HG02981 (cell line): ENCODE measurements at regions not wholly inside any gene's neighbourhood (a gene's known extent, or its start where the extent isn't known, plus 50 kb on each side); places are given as distances from the start of the nearest gene placed in this dataset.

Experiments used
- ATAC-seq: cut with Tn5 transposase; IDR thresholded peaks from one replicate; pipeline ENCODE4 v1.9.1; 2021; ENCODE audit warnings: mild to moderate bottlenecking, moderate library complexity; ENCODE audit not compliant: unreplicated experiment

- no peak for ATAC-seq
Observed at GRCh38 chr9:13990994-13991393, 322.9 kb downstream of the NFIB start.

GRCh38 chr9:13990331-13990730 is 323.6 kb downstream of the NFIB start:
- ATAC-seq: no peak

GRCh38 chr9:13988944-13989343 is 325.0 kb downstream of the NFIB start:
- no peak for ATAC-seq

GRCh38 chr9:13983607-13984006 is 330.3 kb downstream of the NFIB start:
- no peak for ATAC-seq

GRCh38 chr9:13979941-13980318 is 334.0 kb downstream of the NFIB start:
- ATAC-seq: no peak

GRCh38 chr9:13975611-13976290 is 338.2 kb downstream of the NFIB start:
- ATAC-seq: no peak

GRCh38 chr9:13974891-13975290 is 339.1 kb downstream of the NFIB start:
- no peak for ATAC-seq

GRCh38 chr9:13971966-13972655 is 341.8 kb downstream of the NFIB start:
- no peak for ATAC-seq

- no peak for ATAC-seq
Observed at GRCh38 chr9:13971415-13971814, 342.5 kb downstream of the NFIB start.

- ATAC-seq: no peak
Observed at GRCh38 chr9:13970426-13970825, 343.5 kb downstream of the NFIB start.

- no peak for ATAC-seq
Observed at GRCh38 chr9:13970018-13970417, 343.9 kb downstream of the NFIB start.

GRCh38 chr9:13967438-13967837 is 346.5 kb downstream of the NFIB start:
- no peak for ATAC-seq

- ATAC-seq: no peak
Observed at GRCh38 chr9:13967011-13967410, 346.9 kb downstream of the NFIB start.

GRCh38 chr9:13963005-13963653 is 350.8 kb downstream of the NFIB start:
- no peak for ATAC-seq

- ATAC-seq: no peak
Observed at GRCh38 chr9:13962006-13962405, 351.9 kb downstream of the NFIB start.

- ATAC-seq: no peak
Observed at GRCh38 chr9:13960011-13960765, 353.8 kb downstream of the NFIB start.

GRCh38 chr9:13958672-13959071 is 355.3 kb downstream of the NFIB start:
- ATAC-seq: no peak

- no peak for ATAC-seq
Observed at GRCh38 chr9:13957089-13957488, 356.9 kb downstream of the NFIB start.

- no peak for ATAC-seq
Observed at GRCh38 chr9:13956107-13956506, 357.8 kb downstream of the NFIB start.

- no peak for ATAC-seq
Observed at GRCh38 chr9:13952906-13953305, 361.0 kb downstream of the NFIB start.

GRCh38 chr9:13948037-13948436 is 365.9 kb downstream of the NFIB start:
- ATAC-seq: no peak
